VCaP (cell line): ENCODE measurements at regions not wholly inside any gene's neighbourhood (a gene's known extent, or its start where the extent isn't known, plus 50 kb on each side); places are given as distances from the start of the nearest gene placed in this dataset.

Experiments used
- H3K27ac ChIP-seq: fragments of 450-650 bp; 2 replicates; pipeline ENCODE4 v1.5.1; 2017
- TF ChIP-seq, protein P1 (sequence below): fragments of 450-650 bp; conservative IDR thresholded peaks from 2 replicates; pipeline ENCODE4 v1.5.1; 2017; ENCODE audit warnings: mild to moderate bottlenecking, moderate library complexity

DNA sequence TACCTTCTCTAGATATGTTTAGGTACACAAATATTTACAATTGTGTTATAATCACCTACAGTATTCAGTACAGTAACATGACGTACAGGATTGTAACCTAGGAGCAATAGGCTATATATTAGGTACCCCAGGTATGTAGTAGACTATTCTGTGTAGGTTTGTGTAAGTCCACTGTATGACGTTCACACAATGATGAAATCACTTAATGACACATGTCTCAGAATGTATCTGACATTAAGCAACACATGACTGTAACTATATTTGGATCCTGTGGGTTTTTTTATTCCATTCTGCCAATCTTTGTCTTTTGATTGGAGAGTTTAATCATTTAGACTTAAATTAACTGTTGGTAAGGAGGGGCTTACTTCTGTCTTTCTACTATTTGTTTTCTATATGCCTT, 52.1 kb downstream of the STYXL2 start:
- H3K27ac ChIP-seq, result no peak overlapping the region
- TF ChIP-seq, protein P1, sequence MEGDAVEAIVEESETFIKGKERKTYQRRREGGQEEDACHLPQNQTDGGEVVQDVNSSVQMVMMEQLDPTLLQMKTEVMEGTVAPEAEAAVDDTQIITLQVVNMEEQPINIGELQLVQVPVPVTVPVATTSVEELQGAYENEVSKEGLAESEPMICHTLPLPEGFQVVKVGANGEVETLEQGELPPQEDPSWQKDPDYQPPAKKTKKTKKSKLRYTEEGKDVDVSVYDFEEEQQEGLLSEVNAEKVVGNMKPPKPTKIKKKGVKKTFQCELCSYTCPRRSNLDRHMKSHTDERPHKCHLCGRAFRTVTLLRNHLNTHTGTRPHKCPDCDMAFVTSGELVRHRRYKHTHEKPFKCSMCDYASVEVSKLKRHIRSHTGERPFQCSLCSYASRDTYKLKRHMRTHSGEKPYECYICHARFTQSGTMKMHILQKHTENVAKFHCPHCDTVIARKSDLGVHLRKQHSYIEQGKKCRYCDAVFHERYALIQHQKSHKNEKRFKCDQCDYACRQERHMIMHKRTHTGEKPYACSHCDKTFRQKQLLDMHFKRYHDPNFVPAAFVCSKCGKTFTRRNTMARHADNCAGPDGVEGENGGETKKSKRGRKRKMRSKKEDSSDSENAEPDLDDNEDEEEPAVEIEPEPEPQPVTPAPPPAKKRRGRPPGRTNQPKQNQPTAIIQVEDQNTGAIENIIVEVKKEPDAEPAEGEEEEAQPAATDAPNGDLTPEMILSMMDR, result no peak

DNA sequence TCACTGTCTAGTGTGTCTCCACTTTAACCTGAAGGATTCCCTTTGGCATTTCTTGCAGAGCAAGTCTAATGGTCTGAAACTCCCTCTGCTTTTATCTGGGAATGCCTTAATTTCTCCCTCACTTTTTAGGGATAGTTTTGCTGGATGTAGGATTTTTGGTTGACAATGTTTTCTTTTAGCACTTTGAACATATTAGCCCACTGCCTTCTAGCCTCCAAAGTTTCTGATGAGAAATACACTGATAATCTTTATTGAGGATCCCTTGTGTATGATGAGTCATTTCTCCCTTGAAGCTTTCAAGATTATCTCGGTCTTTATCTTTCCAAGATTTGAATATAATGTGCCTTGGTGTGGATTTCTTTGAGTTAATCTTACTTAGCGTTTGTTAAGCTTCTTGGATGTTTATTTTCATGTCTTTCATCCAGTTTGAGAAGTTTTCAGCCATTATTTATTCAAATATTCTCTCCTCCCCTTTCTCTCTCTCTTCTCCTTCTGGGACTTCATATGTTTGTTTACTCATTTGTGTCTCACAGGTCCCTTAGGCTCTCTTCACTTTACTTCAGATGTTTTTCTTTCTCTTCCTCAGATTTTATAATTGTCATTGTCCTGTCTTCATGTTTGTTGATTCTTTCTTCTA, 53.1 kb downstream of the STYXL2 start:
- TF ChIP-seq, protein P1, result no peak
- H3K27ac ChIP-seq, result no peak overlapping the region

DNA sequence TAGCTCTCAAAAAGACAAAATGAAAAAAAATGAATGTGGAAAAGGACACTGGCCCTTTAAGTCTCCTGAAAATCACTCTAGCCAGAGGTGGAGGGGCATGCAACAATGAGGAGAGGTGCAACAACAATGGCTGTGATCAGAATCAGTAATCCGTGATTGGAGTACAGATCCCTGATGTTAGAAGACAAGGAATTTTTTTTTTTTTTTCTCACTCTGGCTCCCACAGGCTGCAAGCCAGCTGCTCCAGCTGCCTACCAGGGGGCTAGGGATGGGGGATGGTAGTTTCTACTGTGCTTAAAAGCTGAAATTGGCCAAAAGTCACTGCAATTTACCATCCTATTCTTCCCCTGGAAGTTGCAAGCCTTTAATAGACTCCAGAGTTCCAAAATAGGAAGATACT, 54.5 kb downstream of the STYXL2 start:
- TF ChIP-seq, protein P1, result no peak
- no peak overlapping the region for H3K27ac ChIP-seq

DNA sequence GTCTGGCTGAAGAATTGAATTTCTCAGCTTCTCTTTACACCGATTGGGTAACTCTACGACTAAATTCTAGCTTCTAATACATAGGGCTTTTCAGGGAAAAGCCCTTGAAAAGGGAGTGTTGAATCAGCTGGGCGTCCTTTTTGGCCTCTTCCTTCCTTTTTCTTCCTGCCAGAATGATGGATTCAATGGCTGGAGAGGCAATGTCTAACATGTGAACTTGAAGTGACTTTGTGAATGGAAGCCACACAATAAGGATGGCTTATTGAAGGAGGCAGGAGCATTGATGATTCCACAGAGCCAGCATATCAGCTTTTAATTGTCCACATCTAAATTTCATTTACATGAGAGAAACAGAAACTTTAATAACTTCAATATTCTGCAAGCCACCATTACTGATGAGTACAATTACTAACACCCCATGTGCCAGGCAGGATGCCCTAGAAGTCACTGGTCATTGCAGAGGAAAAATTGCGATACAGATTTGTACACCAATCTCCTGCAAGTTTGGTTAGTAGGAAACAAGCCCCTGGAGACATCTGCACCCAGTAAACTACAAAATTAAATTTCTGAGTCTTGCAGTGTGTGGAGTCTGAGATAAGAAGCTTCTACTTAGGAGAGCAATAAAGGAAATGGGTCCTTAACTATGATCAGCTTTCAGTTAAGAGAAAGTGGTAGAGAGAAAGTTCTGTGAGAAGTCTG, 56.1 kb downstream of the STYXL2 start:
- TF ChIP-seq, protein P1, result no peak
- no peak overlapping the region for H3K27ac ChIP-seq

DNA sequence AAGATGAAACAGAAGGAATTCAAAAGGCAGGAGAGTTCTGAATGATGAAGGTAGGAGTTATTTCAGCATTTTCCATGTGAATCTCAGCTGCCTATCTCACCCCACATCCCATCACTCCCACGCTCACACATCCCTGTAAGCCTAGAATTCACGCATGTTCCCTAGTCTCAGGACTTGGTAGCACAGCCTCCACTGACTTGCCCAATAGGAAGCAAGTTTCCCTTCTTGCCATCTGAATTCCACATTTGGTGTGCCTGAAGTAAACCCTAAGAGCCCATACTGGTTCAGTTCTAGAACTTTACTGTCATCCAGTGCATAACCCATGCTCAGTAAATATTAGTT, 56.6 kb downstream of the STYXL2 start:
- TF ChIP-seq, protein P1, result no peak
- no peak overlapping the region for H3K27ac ChIP-seq

- TF ChIP-seq, protein P1, result no peak
- no peak overlapping the region for H3K27ac ChIP-seq
These were observed 58.5 kb downstream of the STYXL2 start for GRCh38 chr1:167152192-167152876.

GRCh38 chr1:167156466-167156865, 62.6 kb downstream of the STYXL2 start:
- H3K27ac ChIP-seq, result no peak overlapping the region
- TF ChIP-seq, protein P1, result no peak
